Breast epithelium (tissue), 4 donors: ENCODE measurements at regions not wholly inside any gene's neighbourhood (a gene's known extent, or its start where the extent isn't known, plus 50 kb on each side); places are given as distances from the start of the nearest gene placed in this dataset.

Source experiments
- DNase-seq, 2 donors: peaks; one replicate each; pipeline ENCODE4 v3.0.0-alpha.2; 2019; ENCODE audit warnings: low spot score in 2 of 2
- H3K27ac ChIP-seq, 2 donors: fragments of 200-600 bp; sonication (generic) in 1 of 2; one replicate each; pipeline ENCODE4 v1.5.1; 2016 to 2019; ENCODE audit warnings: mild to moderate bottlenecking in 1 of 2
- H3K27me3 ChIP-seq, 2 donors: fragments of 200-600 bp; sonication (generic) in 1 of 2; one replicate each; pipeline versions ENCODE4 v1.5.1 to v1.6.0; 2017 to 2019; ENCODE audit warnings: control low read depth in 1 of 2, mild to moderate bottlenecking in 1 of 2
- H3K36me3 ChIP-seq: fragments of 200-600 bp; one replicate; pipeline ENCODE4 v1.5.1; 2019
- H3K4me1 ChIP-seq, 2 donors: fragments of 200-600 bp; sonication (generic); one replicate each; pipeline ENCODE4 v1.5.1; 2016 to 2019; ENCODE audit warnings: control low read depth in 1 of 2
- H3K4me3 ChIP-seq, 3 donors: fragments of 200-600 bp; sonication (generic); 1 replicate in 2 of 3; 2 replicates in 1 of 3; pipeline ENCODE4 v1.5.1; 2016 to 2019; ENCODE audit warnings: mild to moderate bottlenecking in 3 of 3, moderate library complexity in 2 of 3
- H3K9me3 ChIP-seq, 2 donors: fragments of 200-600 bp; sonication (generic) in 1 of 2; one replicate each; pipeline ENCODE4 v1.5.1; 2016 to 2019; ENCODE audit warnings: control low read depth in 1 of 2
- POLR2A ChIP-seq: fragments of 450-650 bp; IDR thresholded peaks from one replicate; pipeline ENCODE4 v1.6.1; 2016; ENCODE audit warnings: antibody characterized with exemption, mild to moderate bottlenecking, moderate library complexity
- POLR2AphosphoS5 ChIP-seq, 3 donors: sonication (generic); formaldehyde crosslinking; IDR thresholded peaks; one replicate each; pipeline ENCODE4 v1.6.1; 2017; ENCODE audit warnings: antibody characterized with exemption in 3 of 3
- intact Hi-C: fragments of 100-400 bp; cut with DNase I; formaldehyde crosslinking; loops from one replicate; pipeline ENCODE4 v1.15.1; 2023; ENCODE audit warnings: low total_unique reads
- TF ChIP-seq, protein P1 (sequence below), 3 donors: fragments of 450-650 bp; IDR thresholded peaks; one replicate each; pipeline ENCODE4 v1.5.1; 2016 to 2017; ENCODE audit warnings: antibody characterized with exemption in 3 of 3, mild to moderate bottlenecking in 3 of 3, moderate library complexity in 3 of 3

DNA sequence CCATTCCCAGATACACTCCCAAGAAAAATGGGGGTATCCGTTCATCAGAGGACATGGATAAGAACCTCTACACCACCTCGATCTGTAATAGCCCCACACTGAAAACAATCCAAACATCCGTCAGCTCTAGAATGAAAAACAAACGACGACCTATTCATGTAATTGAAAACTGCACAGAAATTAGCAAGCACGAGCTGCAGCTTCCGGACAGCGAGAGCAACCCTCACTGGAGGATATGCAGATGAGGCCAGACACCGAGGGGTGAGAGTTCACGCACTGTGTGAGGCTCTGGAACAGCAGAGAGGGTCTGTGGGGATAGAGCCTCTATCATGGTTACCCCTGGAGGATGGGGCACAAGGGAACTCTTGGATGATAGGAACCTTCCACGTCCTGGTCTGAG, 143.9 kb upstream of the NCOR2 start:
- TF ChIP-seq POLR2AphosphoS5 (IDR thresholded peaks at IDR 0.05) (no peak), POLR2A (no peak)
- TF ChIP-seq, protein P1, sequence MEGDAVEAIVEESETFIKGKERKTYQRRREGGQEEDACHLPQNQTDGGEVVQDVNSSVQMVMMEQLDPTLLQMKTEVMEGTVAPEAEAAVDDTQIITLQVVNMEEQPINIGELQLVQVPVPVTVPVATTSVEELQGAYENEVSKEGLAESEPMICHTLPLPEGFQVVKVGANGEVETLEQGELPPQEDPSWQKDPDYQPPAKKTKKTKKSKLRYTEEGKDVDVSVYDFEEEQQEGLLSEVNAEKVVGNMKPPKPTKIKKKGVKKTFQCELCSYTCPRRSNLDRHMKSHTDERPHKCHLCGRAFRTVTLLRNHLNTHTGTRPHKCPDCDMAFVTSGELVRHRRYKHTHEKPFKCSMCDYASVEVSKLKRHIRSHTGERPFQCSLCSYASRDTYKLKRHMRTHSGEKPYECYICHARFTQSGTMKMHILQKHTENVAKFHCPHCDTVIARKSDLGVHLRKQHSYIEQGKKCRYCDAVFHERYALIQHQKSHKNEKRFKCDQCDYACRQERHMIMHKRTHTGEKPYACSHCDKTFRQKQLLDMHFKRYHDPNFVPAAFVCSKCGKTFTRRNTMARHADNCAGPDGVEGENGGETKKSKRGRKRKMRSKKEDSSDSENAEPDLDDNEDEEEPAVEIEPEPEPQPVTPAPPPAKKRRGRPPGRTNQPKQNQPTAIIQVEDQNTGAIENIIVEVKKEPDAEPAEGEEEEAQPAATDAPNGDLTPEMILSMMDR (IDR thresholded peaks at IDR 0.05): no peak
- Histone ChIP-seq H3K36me3 (no peaks in the 10 kb centered on the region), H3K9me3 (no peaks in the 10 kb centered on the region), H3K4me1 (peaks cover 0 to 2% of the 10 kb centered on the region in 2 donors), H3K27ac (no peak overlapping the region), H3K4me3 (no peak overlapping the region), H3K27me3 (no peaks in the 10 kb centered on the region)
- intact Hi-C loops: no loop called here
- no peak for DNase-seq

DNA sequence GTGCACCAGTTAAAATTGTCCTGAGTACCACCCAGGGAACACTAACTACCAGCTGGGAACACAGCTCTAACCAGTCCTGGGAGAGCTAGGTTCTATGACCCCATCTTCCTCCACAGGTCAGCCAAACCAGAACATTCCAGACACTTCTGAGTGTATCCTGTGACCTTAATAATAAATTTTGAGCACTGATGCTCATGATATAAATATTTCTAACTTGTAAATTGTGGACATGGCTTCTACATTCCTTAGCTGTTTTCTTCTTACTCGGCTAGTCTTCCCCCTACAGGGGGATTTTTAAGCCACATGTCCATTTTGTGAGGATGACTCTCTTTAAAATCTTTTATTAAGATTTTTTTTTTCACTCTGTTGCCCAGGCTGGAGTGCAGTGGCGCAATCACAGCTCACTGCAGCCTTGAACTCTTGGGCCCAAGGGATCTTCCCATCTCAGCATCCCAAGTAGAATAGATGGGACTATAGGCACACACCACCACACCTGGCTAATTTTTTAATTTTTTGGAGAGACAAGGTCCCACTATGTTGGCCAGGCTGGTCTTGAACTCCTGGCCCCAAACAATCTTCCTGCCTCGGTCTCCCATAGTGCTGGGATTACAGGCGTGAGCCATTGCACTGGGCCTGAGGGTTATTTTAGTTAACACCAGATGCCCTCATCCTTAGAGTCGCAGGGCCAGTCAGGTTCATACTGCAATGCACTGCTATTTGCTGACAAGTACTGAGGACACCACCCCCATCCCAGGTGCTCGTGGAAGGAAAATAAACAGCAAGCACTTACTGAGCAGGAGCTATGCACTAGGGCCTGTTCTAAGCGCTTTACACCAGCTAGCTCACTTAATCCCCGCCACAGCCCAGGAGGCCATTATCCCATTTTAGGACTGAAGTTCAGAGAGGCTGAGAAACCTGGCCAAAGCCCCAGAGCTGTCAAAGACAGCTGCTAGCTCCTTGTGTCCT, 142.6 kb upstream of the NCOR2 start:
- intact Hi-C loops: no loop called here
- TF ChIP-seq POLR2AphosphoS5 (IDR thresholded peaks at IDR 0.05) (no peak), POLR2A (no peak)
- TF ChIP-seq, protein P1 (IDR thresholded peaks at IDR 0.05): no peak
- DNase-seq: no peak
- Histone ChIP-seq H3K27ac (no peak overlapping the region), H3K27me3 (no peaks in the 10 kb centered on the region), H3K9me3 (no peaks in the 10 kb centered on the region), H3K4me3 (no peak overlapping the region), H3K36me3 (no peaks in the 10 kb centered on the region), H3K4me1 (peaks cover 0 to 2% of the 10 kb centered on the region in 2 donors)

DNA sequence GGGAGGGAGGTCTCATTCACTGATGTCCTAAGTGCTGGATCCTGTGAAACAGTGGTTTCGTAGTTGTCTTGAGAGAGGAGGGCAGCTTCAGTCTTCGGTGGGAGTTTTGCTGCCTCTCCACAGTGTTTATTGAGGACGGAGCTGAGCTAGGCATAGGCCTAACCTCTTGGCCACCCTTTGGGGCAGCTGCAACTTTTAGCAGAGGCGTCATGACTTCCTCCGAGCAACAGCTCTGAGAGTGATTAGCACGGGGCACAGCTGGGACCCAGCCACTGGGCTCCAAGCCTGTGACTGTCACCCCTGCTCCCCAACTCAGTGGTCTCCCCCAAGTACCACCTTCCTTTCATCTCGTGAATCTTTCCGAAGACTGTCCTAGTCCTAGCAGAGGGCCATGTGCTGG, 139.9 kb upstream of the NCOR2 start:
- H3K27ac ChIP-seq: no peak overlapping the region
- DNase-seq: no peak
- no peaks in the 10 kb centered on the region for H3K9me3 ChIP-seq
- no peak overlapping the region for H3K4me3 ChIP-seq
- intact Hi-C loops: no loop called here
- H3K27me3 ChIP-seq: no peaks in the 10 kb centered on the region
- no peaks in the 10 kb centered on the region for H3K4me1 ChIP-seq
- TF ChIP-seq POLR2AphosphoS5 (IDR thresholded peaks at IDR 0.05): no peak
- TF ChIP-seq POLR2A: no peak
- TF ChIP-seq, protein P1 (IDR thresholded peaks at IDR 0.05): no peak
- no peaks in the 10 kb centered on the region for H3K36me3 ChIP-seq

DNA sequence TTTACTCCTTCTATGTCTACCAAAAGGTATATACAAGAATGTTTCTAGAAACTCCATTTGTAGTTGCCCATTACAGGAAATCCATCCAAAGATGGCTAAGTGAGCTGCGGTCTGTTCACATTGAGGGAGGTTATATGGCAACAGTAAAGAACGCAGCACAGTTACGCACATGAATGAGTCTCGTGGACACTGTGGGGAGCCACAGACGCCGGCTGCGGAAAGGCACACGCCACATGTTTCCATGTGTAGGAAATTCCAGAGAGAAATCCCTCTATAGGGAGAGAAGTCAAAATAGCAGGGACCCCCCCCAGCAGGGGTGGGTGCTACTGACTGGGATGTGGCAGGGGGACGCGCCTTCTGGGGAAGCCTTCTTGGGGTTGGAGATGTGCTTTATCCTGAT, 139.0 kb upstream of the NCOR2 start:
- H3K9me3 ChIP-seq: no peaks in the 10 kb centered on the region
- no peak overlapping the region for H3K27ac ChIP-seq
- H3K4me1 ChIP-seq: no peaks in the 10 kb centered on the region
- TF ChIP-seq POLR2A (no peak), POLR2AphosphoS5 (IDR thresholded peaks at IDR 0.05) (no peak)
- TF ChIP-seq, protein P1 (IDR thresholded peaks at IDR 0.05): no peak
- intact Hi-C loops: no loop called here
- no peaks in the 10 kb centered on the region for H3K36me3 ChIP-seq
- no peak overlapping the region for H3K4me3 ChIP-seq
- no peak for DNase-seq
- no peaks in the 10 kb centered on the region for H3K27me3 ChIP-seq

DNA sequence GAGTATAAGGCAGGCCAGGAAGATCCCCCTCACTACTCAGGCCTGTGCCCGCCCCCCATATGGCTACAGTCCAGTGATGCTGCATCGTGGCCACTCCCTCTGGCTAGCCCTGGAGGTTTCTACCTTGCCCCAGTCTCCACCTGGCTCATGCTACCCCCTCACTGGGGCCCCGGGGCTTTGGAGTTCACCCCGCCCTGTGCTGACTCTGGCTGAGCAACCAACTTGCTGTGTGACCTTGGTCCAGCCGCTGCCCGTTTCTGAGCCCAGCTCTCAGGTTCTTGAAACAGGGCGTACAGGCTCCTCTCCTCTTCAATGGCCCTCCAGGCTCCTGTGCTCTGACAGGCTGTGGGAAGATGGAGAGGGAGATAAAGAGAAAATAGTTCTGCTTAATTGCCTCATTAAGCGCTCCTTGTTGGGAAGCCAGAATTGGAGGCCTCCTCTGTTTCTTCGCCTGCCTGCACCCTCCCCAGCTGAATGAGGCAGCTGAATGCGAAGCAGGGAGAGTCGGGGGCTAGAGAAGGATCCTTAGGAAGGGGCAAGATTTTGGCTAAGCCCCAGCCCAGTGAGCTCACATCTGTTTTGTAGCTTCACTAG, 138.2 kb upstream of the NCOR2 start:
- Histone ChIP-seq H3K4me1 (peaks cover 0 to 7% of the 10 kb centered on the region in 2 donors), H3K4me3 (no peak overlapping the region), H3K27me3 (no peaks in the 10 kb centered on the region), H3K9me3 (no peaks in the 10 kb centered on the region), H3K36me3 (no peaks in the 10 kb centered on the region), H3K27ac (no peak overlapping the region)
- no peak for DNase-seq
- intact Hi-C loops: no loop called here
- TF ChIP-seq POLR2A: no peak
- no peak for TF ChIP-seq POLR2AphosphoS5 (IDR thresholded peaks at IDR 0.05)
- TF ChIP-seq, protein P1 (IDR thresholded peaks at IDR 0.05): no peak
